GM12892 (cell line): ENCODE measurements at regions not wholly inside any gene's neighbourhood (a gene's known extent, or its start where the extent isn't known, plus 50 kb on each side); places are given as distances from the start of the nearest gene placed in this dataset.

ENCODE experiments used
- POLR2A ChIP-seq: IDR thresholded peaks from 2 replicates; pipeline ENCODE4 v1.6.1; 2011; ENCODE audit warnings: low read depth, low read length, control low read depth
- POLR2AphosphoS5 ChIP-seq: IDR thresholded peaks from 2 replicates; pipeline ENCODE4 v1.6.1; 2011; ENCODE audit warnings: low read depth, low read length, control low read depth

GRCh38 chr4:93960450-93960849, 131.9 kb downstream of the ATOH1 start:
- TF ChIP-seq POLR2A (no peak), POLR2AphosphoS5 (no peak)
